B cell (primary cell): ENCODE measurements at regions not wholly inside any gene's neighbourhood (a gene's known extent, or its start where the extent isn't known, plus 50 kb on each side); places are given as distances from the start of the nearest gene placed in this dataset.

Source experiments
- ATAC-seq: fragments of 200-7000 bp; cut with Tn5 transposase; one replicate; pipeline ENCODE4 v1.10.0; 2021; ENCODE audit warnings: low read depth, mild to moderate bottlenecking, moderate number of reproducible peaks, moderate library complexity
- CTCF ChIA-PET: fragments of 350-600 bp; sonication (Branson Sonifier 250); formaldehyde crosslinking; loops from one replicate; lab custom pipeline; 2021; ENCODE audit warnings: antibody characterized with exemption, inconsistent platforms; lab: Charles Lee
- POLR2A ChIA-PET: fragments of 350-600 bp; sonication (Branson Sonifier 250); formaldehyde crosslinking; loops from one replicate; lab custom pipeline; 2021; ENCODE audit warnings: antibody characterized with exemption; lab: Charles Lee
- DNase-seq: peaks from one replicate; pipeline ENCODE4 v3.0.0; 2013
- H2AFZ ChIP-seq: 2 replicates; pipeline ENCODE4 v1.6.1; 2012; ENCODE audit warnings: mild to moderate bottlenecking, low read depth, low read length; ENCODE audit not compliant: insufficient read depth, poor library complexity, severe bottlenecking
- H3K27ac ChIP-seq, 2 donors: 1 replicate in 1 of 2; 2 replicates in 1 of 2; pipeline ENCODE4 v1.5.1; 2012 to 2013; ENCODE audit warnings: low read length in 2 of 2, mild to moderate bottlenecking in 2 of 2, moderate library complexity in 1 of 2
- H3K27me3 ChIP-seq, 4 experiments: fragments of 200-600 bp in 1 of 4; sonication (generic) in 1 of 4; replicated peaks in 1 of 4; 1 replicate in 2 of 4; 2 replicates in 2 of 4; pipeline versions ENCODE4 v1.6.1 to v1.7.0; 2013 to 2016; ENCODE audit warnings: low read length in 3 of 4, mild to moderate bottlenecking in 2 of 4, mixed read lengths in 1 of 4, moderate library complexity in 1 of 4; ENCODE audit not compliant: insufficient read depth in 4 of 4, control insufficient read depth in 3 of 4; ENCODE audit errors: control extremely low read depth in 1 of 4
- H3K36me3 ChIP-seq, 2 experiments: replicated peaks in 1 of 2; 1 replicate in 1 of 2; 2 replicates in 1 of 2; pipeline versions ENCODE4 v1.6.1 to v1.7.1; 2013; ENCODE audit warnings: low read length in 1 of 2; ENCODE audit not compliant: insufficient read depth in 2 of 2, control insufficient read depth in 1 of 2; ENCODE audit errors: control extremely low read depth in 1 of 2, extremely low read depth in 1 of 2
- H3K4me1 ChIP-seq, 2 donors: fragments of 200-600 bp in 1 of 2; sonication (generic) in 1 of 2; 1 replicate in 1 of 2; 2 replicates in 1 of 2; pipeline versions ENCODE4 v1.5.1 to v1.6.1; 2013 to 2017; ENCODE audit warnings: low read length in 2 of 2; ENCODE audit not compliant: control insufficient read depth in 2 of 2, insufficient read depth in 2 of 2
- H3K4me2 ChIP-seq: replicated peaks from 2 replicates; pipeline ENCODE3; 2012; ENCODE audit warnings: mild to moderate bottlenecking, low read depth, low read length; ENCODE audit not compliant: poor library complexity, severe bottlenecking
- H3K4me3 ChIP-seq, 5 experiments: fragments of 200-600 bp in 1 of 5; sonication (generic) in 1 of 5; 1 replicate in 3 of 5; 2 replicates in 2 of 5; pipeline versions ENCODE4 v1.5.1 to v1.7.0; 2011 to 2016; ENCODE audit warnings: low read length in 4 of 5, mild to moderate bottlenecking in 4 of 5, low read depth in 2 of 5, control low read depth in 1 of 5, moderate library complexity in 1 of 5; ENCODE audit not compliant: insufficient read depth in 1 of 5; ENCODE audit errors: control extremely low read depth in 1 of 5, extremely low read depth in 1 of 5
- H3K79me2 ChIP-seq: fragments of 200-600 bp; sonication (generic); one replicate; pipeline ENCODE4 v1.6.0; 2016; ENCODE audit warnings: low read length; ENCODE audit not compliant: control insufficient read depth, insufficient read depth
- H3K9ac ChIP-seq: fragments of 200-600 bp; sonication (generic); 2 replicates; pipeline ENCODE4 v1.6.1; 2017; ENCODE audit warnings: mild to moderate bottlenecking, low read length, moderate library complexity
- H3K9me3 ChIP-seq, 3 donors: one replicate each; pipeline versions ENCODE4 v1.6.1 to v1.7.1; 2013; ENCODE audit warnings: low read length in 2 of 3; ENCODE audit not compliant: control insufficient read depth in 2 of 3, insufficient read depth in 1 of 3; ENCODE audit errors: control extremely low read depth in 1 of 3
- H4K20me1 ChIP-seq: 2 replicates; pipeline ENCODE4 v1.6.0; 2012; ENCODE audit warnings: mild to moderate bottlenecking, low read length; ENCODE audit not compliant: insufficient read depth, control insufficient read depth, poor library complexity, severe bottlenecking
- H3K27ac Mint-ChIP-seq: one replicate; pipeline ENCODE4 v1.8.0; 2021; ENCODE audit warnings: mixed read lengths
- H3K27me3 Mint-ChIP-seq: one replicate; pipeline ENCODE4 v1.8.0; 2021; ENCODE audit warnings: mixed read lengths
- H3K4me1 Mint-ChIP-seq: one replicate; pipeline ENCODE4 v1.8.0; 2021; ENCODE audit warnings: mixed read lengths
- H3K4me3 Mint-ChIP-seq: one replicate; pipeline ENCODE4 v1.8.0; 2021; ENCODE audit warnings: mixed read lengths
- H3K9me3 Mint-ChIP-seq: one replicate; pipeline ENCODE4 v1.8.0; 2022; ENCODE audit warnings: mixed read lengths; ENCODE audit not compliant: insufficient read depth
- EZH2 ChIP-seq: IDR thresholded peaks from 2 replicates; pipeline ENCODE4 v1.6.1; 2012; ENCODE audit warnings: borderline replicate concordance, low read depth, mild to moderate bottlenecking, moderate library complexity, low read length; ENCODE audit not compliant: insufficient read depth, poor library complexity, severe bottlenecking
- WGBS: methylation state at CpG from one replicate; pipeline ENCODE4 v1.1.5; 2013; ENCODE audit warnings: missing lambda C conversion rate; ENCODE audit not compliant: insufficient coverage; 5-methylcytosine and 5-hydroxymethylcytosine counted together
- intact Hi-C: fragments of 100-400 bp; cut with micrococcal nuclease; formaldehyde crosslinking; loops from one replicate; pipeline ENCODE4 v1.10.0; 2022
- TF ChIP-seq, protein P1 (sequence below): fragments of 200-600 bp; IDR thresholded peaks from one replicate; pipeline ENCODE4 v1.8.0; 2022; ENCODE audit warnings: antibody characterized with exemption, mild to moderate bottlenecking

DNA sequence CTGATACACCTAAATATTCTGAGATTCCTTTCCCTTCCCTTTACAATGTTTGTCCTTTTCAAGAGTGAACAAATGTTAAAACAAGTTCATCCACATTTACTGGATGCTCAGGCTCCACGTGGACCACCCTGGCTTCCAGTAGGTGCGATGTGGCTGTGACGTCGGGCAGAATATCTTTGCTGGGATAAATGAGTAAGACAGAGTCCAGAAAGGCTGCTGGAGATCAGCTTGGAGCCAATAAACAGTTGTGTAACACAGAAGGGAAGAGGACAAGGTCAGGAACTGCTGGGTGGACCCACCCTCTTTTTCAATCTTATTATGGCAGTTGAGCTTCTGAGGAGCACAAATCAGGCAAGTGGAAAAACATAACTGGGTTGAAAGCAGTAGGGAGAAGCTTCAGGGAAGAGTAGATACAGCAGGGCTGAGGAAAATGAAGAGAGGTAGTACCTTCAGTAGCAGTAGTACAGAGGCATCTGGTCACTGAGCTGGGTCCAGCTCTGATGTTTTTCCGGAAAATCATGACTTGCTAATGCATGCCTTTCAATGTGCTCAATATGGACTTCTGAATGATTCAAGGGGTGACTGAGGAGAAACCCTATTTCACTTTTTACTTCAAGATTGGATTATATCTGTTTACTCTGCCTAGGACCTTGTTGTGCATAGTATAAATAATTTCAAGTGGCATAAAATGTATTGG lies 171.8 kb upstream of the MAD2L1 start:
- intact Hi-C loops: no loop called here
- no peaks in the 10 kb centered on the region for H3K9me3 Mint-ChIP-seq

DNA sequence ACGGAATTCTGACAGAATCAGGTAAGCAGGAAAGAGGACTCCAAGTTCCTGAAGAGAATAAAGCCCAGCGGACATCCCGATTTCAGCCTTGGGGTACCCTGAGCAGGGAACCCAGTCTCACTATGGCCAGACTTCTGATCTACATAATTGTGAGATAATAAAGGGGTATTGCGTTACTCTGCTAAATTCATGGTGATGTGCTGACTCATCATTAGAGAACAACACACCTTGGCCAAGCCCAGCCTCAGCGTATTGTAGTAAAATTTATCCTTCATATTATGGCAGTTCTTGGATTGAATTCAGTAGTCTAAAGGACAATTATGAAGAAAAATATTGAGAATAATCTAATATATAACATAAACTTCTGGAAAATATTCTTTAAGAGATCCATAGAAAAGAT lies 170.2 kb upstream of the MAD2L1 start:
- Mint-ChIP-seq H3K4me1 (no peaks in the 10 kb centered on the region), H3K4me3 (no peak overlapping the region), H3K27ac (no peak overlapping the region), H3K27me3 (no peaks in the 10 kb centered on the region), H3K9me3 (no peaks in the 10 kb centered on the region)
- CTCF ChIA-PET: no interaction called here
- Histone ChIP-seq H3K4me2 (no peak overlapping the region), H3K9ac (no peak overlapping the region), H3K9me3 (no peaks in the 10 kb centered on the region), H3K79me2 (no peaks in the 10 kb centered on the region), H3K27me3 (no peaks in the 10 kb centered on the region), H3K27ac (no peak overlapping the region), H3K36me3 (no peaks in the 10 kb centered on the region), H3K4me1 (no peaks in the 10 kb centered on the region), H3K4me3 (no peak overlapping the region), H2AFZ (no peak overlapping the region), H4K20me1 (no peaks in the 10 kb centered on the region)
- POLR2A ChIA-PET: no interaction called here
- intact Hi-C loops: no loop called here
- no peak for TF ChIP-seq EZH2
- TF ChIP-seq, protein P1, sequence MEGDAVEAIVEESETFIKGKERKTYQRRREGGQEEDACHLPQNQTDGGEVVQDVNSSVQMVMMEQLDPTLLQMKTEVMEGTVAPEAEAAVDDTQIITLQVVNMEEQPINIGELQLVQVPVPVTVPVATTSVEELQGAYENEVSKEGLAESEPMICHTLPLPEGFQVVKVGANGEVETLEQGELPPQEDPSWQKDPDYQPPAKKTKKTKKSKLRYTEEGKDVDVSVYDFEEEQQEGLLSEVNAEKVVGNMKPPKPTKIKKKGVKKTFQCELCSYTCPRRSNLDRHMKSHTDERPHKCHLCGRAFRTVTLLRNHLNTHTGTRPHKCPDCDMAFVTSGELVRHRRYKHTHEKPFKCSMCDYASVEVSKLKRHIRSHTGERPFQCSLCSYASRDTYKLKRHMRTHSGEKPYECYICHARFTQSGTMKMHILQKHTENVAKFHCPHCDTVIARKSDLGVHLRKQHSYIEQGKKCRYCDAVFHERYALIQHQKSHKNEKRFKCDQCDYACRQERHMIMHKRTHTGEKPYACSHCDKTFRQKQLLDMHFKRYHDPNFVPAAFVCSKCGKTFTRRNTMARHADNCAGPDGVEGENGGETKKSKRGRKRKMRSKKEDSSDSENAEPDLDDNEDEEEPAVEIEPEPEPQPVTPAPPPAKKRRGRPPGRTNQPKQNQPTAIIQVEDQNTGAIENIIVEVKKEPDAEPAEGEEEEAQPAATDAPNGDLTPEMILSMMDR: no peak
- WGBS: 89% methylated on average over 3 of the region's 5 CpGs
- DNase-seq (no peak), ATAC-seq (no peak)

More for the DNA sequence above, 171.8 kb upstream of the MAD2L1 start:
- Histone ChIP-seq H3K36me3 (no peaks in the 10 kb centered on the region), H3K79me2 (no peaks in the 10 kb centered on the region), H3K4me2 (no peak overlapping the region), H3K4me3 (no peak overlapping the region), H3K27me3 (no peaks in the 10 kb centered on the region), H4K20me1 (no peaks in the 10 kb centered on the region), H3K4me1 (no peaks in the 10 kb centered on the region), H3K9me3 (no peaks in the 10 kb centered on the region), H3K9ac (no peak overlapping the region), H2AFZ (no peak overlapping the region), H3K27ac (no peak overlapping the region)
- Mint-ChIP-seq H3K27ac (no peak overlapping the region), H3K4me3 (no peak overlapping the region), H3K4me1 (no peaks in the 10 kb centered on the region), H3K27me3 (no peaks in the 10 kb centered on the region)
- 84% methylated on average over 5 of the region's 5 CpGs for WGBS
- no peak for DNase-seq
- no peak for ATAC-seq
- no peak for TF ChIP-seq EZH2
- TF ChIP-seq, protein P1: no peak
- ChIA-PET POLR2A (no interaction called here), CTCF (no interaction called here)
